A172 (cell line): ENCODE measurements at regions not wholly inside any gene's neighbourhood (a gene's known extent, or its start where the extent isn't known, plus 50 kb on each side); places are given as distances from the start of the nearest gene placed in this dataset.

Experiments used
- DNase-seq: peaks from one replicate; pipeline ENCODE4 v3.0.0-alpha.2; 2015; ENCODE audit warnings: low spot score

GRCh38 chr15:39388118-39388517 lies 192.8 kb upstream of the THBS1 start:
- DNase-seq: no peak

- peak; percentile 19 for DNase-seq
These were observed 189.6 kb upstream of the THBS1 start for GRCh38 chr15:39391230-39391629.

- peak; percentile 5 for DNase-seq
These were observed 188.3 kb upstream of the THBS1 start for GRCh38 chr15:39392469-39393047.

DNA sequence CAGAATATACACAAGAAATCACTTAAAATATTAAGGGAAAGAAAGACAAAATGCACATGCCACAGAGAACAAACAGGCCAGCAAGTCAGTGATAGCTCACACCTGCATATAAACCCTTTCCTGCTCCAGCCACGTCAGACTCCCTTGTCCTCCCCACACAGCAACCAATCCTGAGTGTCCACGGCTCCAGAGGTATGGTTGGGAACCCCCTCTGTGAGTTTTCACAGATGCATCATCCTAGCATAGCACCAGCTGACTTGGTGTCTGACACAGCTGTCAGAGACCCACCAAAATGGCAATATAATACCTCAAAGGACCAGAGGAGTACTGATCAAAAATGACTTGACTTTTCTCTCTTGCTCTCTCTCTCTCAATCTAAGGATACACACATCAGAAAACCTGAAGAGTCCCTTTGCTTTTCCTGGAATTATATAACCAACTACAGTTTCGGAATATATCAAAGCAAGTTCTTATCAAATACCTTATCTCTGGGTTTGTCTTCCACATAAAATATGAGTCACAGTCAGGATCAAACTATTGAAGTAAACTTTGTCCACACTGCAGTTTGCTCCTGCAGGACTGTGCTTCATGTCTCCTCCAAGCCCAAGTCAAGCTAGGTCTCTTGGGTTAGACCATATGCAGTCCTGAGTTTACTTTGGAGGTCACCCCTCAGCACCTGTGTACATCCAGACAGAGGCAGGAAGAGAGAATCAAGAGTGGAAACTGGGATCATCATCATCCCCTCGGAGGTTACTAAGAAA lies 187.1 kb upstream of the THBS1 start:
- DNase-seq: peak; percentile 12

DNA sequence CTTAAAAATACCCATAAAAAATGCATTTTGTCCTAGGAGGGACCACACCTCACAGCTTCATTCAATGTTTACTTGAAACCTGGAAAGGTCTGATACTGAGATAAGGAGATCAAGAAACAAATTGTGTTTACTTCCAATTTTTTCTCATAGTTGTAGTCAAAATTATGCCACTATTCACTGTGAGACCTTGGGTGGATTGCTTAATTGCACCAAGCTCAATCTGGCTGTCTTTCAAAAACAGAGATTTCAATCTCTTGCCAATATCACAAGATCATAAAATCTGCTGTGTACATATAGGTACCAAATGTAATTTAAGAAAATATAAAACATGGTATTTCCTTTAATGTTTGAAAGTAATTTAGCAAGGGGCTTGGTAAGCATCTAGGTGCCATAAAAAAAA lies 186.4 kb upstream of the THBS1 start:
- no peak for DNase-seq

- DNase-seq: no peak
These were observed 183.8 kb upstream of the THBS1 start for GRCh38 chr15:39396979-39397615.

GRCh38 chr15:39397883-39398282 lies 183.0 kb upstream of the THBS1 start:
- DNase-seq: no peak

DNA sequence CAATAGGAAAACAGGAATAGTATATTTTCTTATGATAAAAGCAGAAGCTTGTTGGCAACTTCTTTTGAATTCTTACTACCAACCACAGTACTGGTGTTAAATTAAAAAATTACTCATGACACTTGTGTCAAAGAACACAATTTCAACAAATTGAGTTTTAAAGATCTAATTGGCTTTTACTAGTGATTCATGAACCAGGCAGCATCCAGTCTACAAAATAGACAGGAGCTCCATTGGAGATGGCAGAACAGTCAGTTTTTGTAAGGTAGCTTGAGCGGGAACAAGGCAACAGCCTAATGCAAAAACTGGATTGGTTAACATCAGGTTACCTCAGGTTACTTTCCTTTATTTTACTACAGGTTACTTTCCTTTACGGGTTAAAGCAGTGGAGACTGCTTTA lies 181.3 kb upstream of the THBS1 start:
- no peak for DNase-seq

- no peak for DNase-seq
These were observed 180.9 kb upstream of the THBS1 start for GRCh38 chr15:39400002-39400401.

DNA sequence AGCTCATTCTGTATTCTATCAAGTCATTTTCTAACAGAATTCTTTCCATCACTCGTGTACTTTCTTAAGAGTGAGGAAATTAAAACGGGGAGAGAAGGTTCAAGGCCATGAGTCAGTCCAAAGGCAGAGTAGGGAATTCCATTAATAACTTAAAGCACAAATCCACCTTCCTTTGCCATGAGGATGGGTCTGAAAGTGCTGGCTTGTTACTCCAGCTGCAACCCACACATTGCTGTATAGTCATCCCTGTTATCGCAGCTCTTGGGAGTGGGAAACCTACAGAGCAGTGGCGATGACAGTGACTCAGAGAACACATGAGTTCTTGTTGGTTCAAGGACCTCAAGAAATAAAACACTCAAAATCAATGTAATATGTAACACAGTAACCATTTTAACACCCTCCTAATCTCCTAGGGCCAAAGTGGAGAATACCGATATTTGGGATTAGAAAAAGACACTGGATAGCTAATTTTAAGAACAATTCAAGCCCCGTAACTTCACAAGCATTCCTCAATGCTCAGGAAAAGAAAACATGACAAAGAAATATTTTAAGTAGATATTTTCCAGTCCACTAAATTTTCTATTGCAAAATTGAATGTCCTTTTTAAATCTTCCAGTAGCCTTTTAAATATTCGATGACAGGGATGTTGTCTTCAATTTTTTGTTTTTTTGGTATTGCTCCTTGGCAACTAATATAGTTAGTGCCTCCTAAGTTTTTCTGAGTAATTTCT lies 179.9 kb upstream of the THBS1 start:
- no peak for DNase-seq

DNA sequence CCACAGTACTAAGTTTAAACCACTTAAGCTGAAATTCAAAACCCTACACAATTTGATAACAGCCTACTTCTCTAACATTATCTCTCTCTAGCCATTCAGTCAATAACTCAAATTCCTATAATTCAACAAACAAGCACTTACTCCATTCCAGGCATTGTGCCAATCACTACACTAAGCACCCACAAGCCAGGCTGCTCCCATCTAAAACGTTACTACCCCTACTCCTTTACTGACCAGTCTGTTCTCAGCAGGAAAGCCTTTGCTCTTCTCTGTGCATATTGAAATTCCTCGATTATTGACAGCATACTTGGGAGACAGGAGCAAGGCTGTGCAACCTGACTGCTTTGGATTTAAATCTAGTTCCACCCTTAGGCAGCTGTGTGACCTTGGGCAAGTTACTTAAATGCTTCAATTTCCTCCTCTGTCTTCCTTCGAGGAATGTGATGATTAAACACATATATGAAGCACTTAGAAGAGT lies 177.2 kb upstream of the THBS1 start:
- DNase-seq: peak; percentile 2

GRCh38 chr15:39404767-39405181 lies 176.1 kb upstream of the THBS1 start:
- peak; percentile 69 for DNase-seq

- no peak for DNase-seq
These were observed 174.4 kb upstream of the THBS1 start for GRCh38 chr15:39406485-39406884.

GRCh38 chr15:39407116-39407515 lies 173.8 kb upstream of the THBS1 start:
- no peak for DNase-seq

GRCh38 chr15:39409876-39410530 lies 170.9 kb upstream of the THBS1 start:
- DNase-seq: no peak

GRCh38 chr15:39411102-39411989 lies 169.5 kb upstream of the THBS1 start:
- DNase-seq: no peak

- DNase-seq: no peak
These were observed 167.3 kb upstream of the THBS1 start for GRCh38 chr15:39413558-39413957.

DNA sequence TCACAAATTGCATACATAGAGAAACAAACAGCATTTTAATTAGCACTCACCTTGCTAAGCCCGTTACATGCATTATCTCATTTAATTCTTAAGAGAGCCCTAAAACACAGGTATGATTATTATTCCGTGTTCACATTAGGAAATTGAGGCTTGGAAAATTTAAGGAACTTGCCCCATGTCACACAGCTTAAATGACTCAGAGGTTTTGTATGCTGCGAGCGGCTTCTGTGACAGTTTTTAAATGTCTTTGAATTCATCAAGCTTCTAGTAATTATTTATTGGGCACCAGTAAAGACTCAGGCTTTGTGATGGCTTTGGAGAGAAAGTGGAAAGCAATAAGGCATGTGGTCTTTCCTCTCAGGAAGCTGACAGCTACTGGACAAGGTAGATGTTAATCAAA lies 166.7 kb upstream of the THBS1 start:
- DNase-seq: no peak

GRCh38 chr15:39415634-39416033 lies 165.2 kb upstream of the THBS1 start:
- DNase-seq: no peak

DNA sequence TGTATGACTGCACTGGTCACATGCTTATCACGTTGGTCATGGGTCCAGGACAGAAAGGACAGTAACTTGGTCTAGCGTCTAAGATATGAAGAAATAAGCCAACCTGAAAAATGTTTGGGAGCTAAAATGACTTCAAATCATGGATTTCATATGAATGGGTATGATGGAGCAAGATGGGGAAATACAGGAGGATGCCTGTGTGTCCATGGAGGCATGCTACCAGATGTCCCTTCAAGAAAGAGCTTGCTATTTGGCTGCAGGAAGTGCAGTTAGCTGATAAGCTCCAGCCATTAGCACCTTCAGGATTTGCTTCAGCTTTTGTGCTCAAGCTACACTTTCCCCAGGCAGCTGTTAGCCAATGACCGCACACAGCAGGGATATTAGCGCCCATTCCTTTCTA lies 164.6 kb upstream of the THBS1 start:
- DNase-seq: no peak
